AG04450 (cell line): ENCODE measurements at regions not wholly inside any gene's neighbourhood (a gene's known extent, or its start where the extent isn't known, plus 50 kb on each side); places are given as distances from the start of the nearest gene placed in this dataset.

ENCODE experiments used
- CTCF ChIA-PET: fragments of 300-600, 350-600 bp; formaldehyde crosslinking; extraction: SDS; loops from one replicate; lab custom pipeline; 2022; ENCODE audit warnings: antibody characterized with exemption, inconsistent platforms; lab: Charles Lee
- POLR2A ChIA-PET: fragments of 350-600 bp; formaldehyde crosslinking; extraction: SDS; loops from one replicate; lab custom pipeline; 2021; ENCODE audit warnings: antibody characterized with exemption, inconsistent platforms; lab: Yijun Ruan, JAX
- DNase-seq: peaks from one replicate; pipeline ENCODE4 v3.0.0-alpha.2; 2011; ENCODE audit warnings: low read depth, low spot score
- H3K27ac ChIP-seq: one replicate; pipeline ENCODE4 v1.5.1; 2012; ENCODE audit warnings: low read depth, low read length, control low read depth
- H3K27me3 ChIP-seq: one replicate; pipeline ENCODE4 v1.6.0; 2012; ENCODE audit warnings: low read length; ENCODE audit not compliant: control insufficient read depth, insufficient read depth
- H3K4me3 ChIP-seq: 2 replicates; pipeline ENCODE4 v1.5.1; 2011; ENCODE audit warnings: mild to moderate bottlenecking, low read depth, low read length, control low read depth
- H3K9me3 ChIP-seq: 2 replicates; pipeline ENCODE4 v1.5.1; 2012; ENCODE audit warnings: low read length; ENCODE audit not compliant: control insufficient read depth, insufficient read depth
- CTCF ChIP-seq: IDR thresholded peaks from 2 replicates; pipeline ENCODE4 v1.5.1; 2011; ENCODE audit warnings: low read depth, low read length, control low read depth, inconsistent platforms

- H3K27ac ChIP-seq = peak overlapping the region; percentile 83
- no peak overlapping the region for H3K4me3 ChIP-seq
- H3K9me3 ChIP-seq = no peaks in the 10 kb centered on the region; the same call in 1 of the 2 replicates
- ChIA-PET CTCF (interaction anchor here (0.7 to 6.0 kb wide), 8 partner anchors 9 to 243 kb away, joined by 3 to 46 read pairs (median 4); no protein-coding TSS in a partner anchor), POLR2A (interaction anchor here (0.6 to 2.3 kb wide), 5 partner anchors 16 to 270 kb away, joined by 3 to 15 read pairs (median 5); partner anchors contain the start of gene RNF182)
- no peaks in the 10 kb centered on the region for H3K27me3 ChIP-seq
- no peak for TF ChIP-seq CTCF
- DNase-seq = peak; percentile 52
Measured at GRCh38 chr6:14037402-14038277, 79.9 kb upstream of the CD83 start.

- POLR2A ChIA-PET = interaction anchor here (0.6 to 2.3 kb wide), 3 partner anchors 25 to 115 kb away, joined by 3 to 15 read pairs (median 5); partner anchors contain the start of gene RNF182
- no peak overlapping the region for H3K4me3 ChIP-seq
- no peaks in the 10 kb centered on the region; the same call in 1 of the 2 replicates for H3K9me3 ChIP-seq
- TF ChIP-seq CTCF = no peak
- DNase-seq = no peak
- CTCF ChIA-PET = interaction anchor here (0.9 to 6.0 kb wide), 8 partner anchors 8 to 244 kb away, joined by 3 to 46 read pairs (median 6); no protein-coding TSS in a partner anchor
- no peaks in the 10 kb centered on the region for H3K27me3 ChIP-seq
- H3K27ac ChIP-seq = no peak overlapping the region
Measured at GRCh38 chr6:14038467-14039437, 78.8 kb upstream of the CD83 start.

GRCh38 chr6:14040042-14040441, 77.5 kb upstream of the CD83 start:
- Histone ChIP-seq H3K9me3 (no peaks in the 10 kb centered on the region), H3K27me3 (no peaks in the 10 kb centered on the region), H3K4me3 (no peak overlapping the region), H3K27ac (no peak overlapping the region)
- TF ChIP-seq CTCF = no peak
- POLR2A ChIA-PET = no interaction called here
- DNase-seq = no peak
- CTCF ChIA-PET = interaction anchor here (0.6 to 6.0 kb wide), 4 partner anchors 8 to 245 kb away, joined by 3 to 46 read pairs (median 8); no protein-coding TSS in a partner anchor

- H3K27me3 ChIP-seq = no peaks in the 10 kb centered on the region
- H3K27ac ChIP-seq = no peak overlapping the region
- no peaks in the 10 kb centered on the region for H3K9me3 ChIP-seq
- ChIA-PET CTCF (interaction anchor here (0.6 to 7.1 kb wide), 30 partner anchors 9 to 1428 kb away, joined by 3 to 130 read pairs (median 5); partner anchors contain the start of gene RNF182), POLR2A (interaction anchor here (0.7 kb wide), 1 partner anchor 232 kb away, joined by 5 read pairs; the partner anchor contains the start of gene MCUR1)
- H3K4me3 ChIP-seq = no peak overlapping the region
- DNase-seq = no peak
- peak; percentile 84 for TF ChIP-seq CTCF
Measured at GRCh38 chr6:14046476-14047068, 71.0 kb upstream of the CD83 start.
